Endothelial cell of umbilical vein (primary cell): ENCODE measurements at regions not wholly inside any gene's neighbourhood (a gene's known extent, or its start where the extent isn't known, plus 50 kb on each side); places are given as distances from the start of the nearest gene placed in this dataset.

Experiments
- BruUV-seq: library from RNA; stranded (reverse); fragments of 400-500 nt; replicated peaks from 2 replicates; lab custom pipeline; 2021; lab: Mats Ljungman, UMichigan
- CTCF ChIA-PET: fragments of 300-600, 350-600 bp; sonication (Branson Sonifier 250); formaldehyde crosslinking; loops from one replicate; lab custom pipeline; 2021; ENCODE audit warnings: antibody characterized with exemption, inconsistent platforms; lab: Charles Lee
- POLR2A ChIA-PET: fragments of 300-600, 350-600 bp; sonication (Branson Sonifier 250); formaldehyde crosslinking; loops from one replicate; lab custom pipeline; 2021; ENCODE audit warnings: antibody characterized with exemption, inconsistent platforms; lab: Charles Lee
- DNase-seq: peaks from one replicate; pipeline ENCODE4 v3.0.0-alpha.2; 2011; ENCODE audit warnings: low read depth, low spot score
- FAIRE-seq: peaks from 2 replicates; lab custom pipeline; 2011; peaks lifted over from hg19 to GRCh38; lab: Jason Lieb, UNC
- H2AFZ ChIP-seq: 2 replicates; pipeline ENCODE4 v1.6.0; 2012; ENCODE audit warnings: low read depth, low read length, control low read depth, inconsistent platforms
- H3K27ac ChIP-seq: 2 replicates; pipeline ENCODE4 v1.5.1; 2011; ENCODE audit warnings: low read depth, mild to moderate bottlenecking, control low read depth, low read length, moderate library complexity; ENCODE audit not compliant: insufficient read depth
- H3K27me3 ChIP-seq, 2 experiments: 2 replicates each; pipeline versions ENCODE4 v1.6.0 to v1.6.1; 2011; ENCODE audit warnings: low read length in 2 of 2, mixed read lengths in 1 of 2; ENCODE audit not compliant: control insufficient read depth in 2 of 2, insufficient read depth in 2 of 2
- H3K36me3 ChIP-seq, 2 experiments: 2 replicates in 1 of 2; 3 replicates in 1 of 2; pipeline ENCODE4 v1.5.1; 2011; ENCODE audit warnings: low read length in 2 of 2, mild to moderate bottlenecking in 1 of 2, moderate library complexity in 1 of 2; ENCODE audit not compliant: control insufficient read depth in 2 of 2, insufficient read depth in 2 of 2; ENCODE audit errors: extremely low read depth in 1 of 2
- H3K4me1 ChIP-seq: 3 replicates; pipeline ENCODE4 v1.5.1; 2011; ENCODE audit warnings: mild to moderate bottlenecking, low read length; ENCODE audit not compliant: control insufficient read depth, insufficient read depth; ENCODE audit errors: extremely low read depth
- H3K4me2 ChIP-seq: 2 replicates; pipeline ENCODE4 v1.6.1; 2011; ENCODE audit warnings: low read length, control low read depth, mixed read lengths; ENCODE audit not compliant: insufficient read depth
- H3K4me3 ChIP-seq, 3 experiments: fragments of 200-600 bp in 1 of 3; sonication (generic), shearing (Covaris generic) in 1 of 3; replicated peaks in 1 of 3; 2 replicates each; pipeline ENCODE4 v1.5.1; 2011 to 2016; ENCODE audit warnings: control low read depth in 3 of 3, low read length in 3 of 3, mild to moderate bottlenecking in 2 of 3, inconsistent platforms in 1 of 3, low read depth in 1 of 3, moderate library complexity in 1 of 3; ENCODE audit not compliant: insufficient read depth in 1 of 3
- H3K79me2 ChIP-seq: 2 replicates; pipeline ENCODE4 v1.6.0; 2012; ENCODE audit warnings: low read length, inconsistent platforms; ENCODE audit not compliant: control insufficient read depth, insufficient read depth
- H3K9ac ChIP-seq: replicated peaks from 2 replicates; pipeline ENCODE3; 2011; ENCODE audit warnings: low read length, control low read depth; ENCODE audit not compliant: insufficient read depth; ENCODE audit errors: extremely low read depth
- H3K9me1 ChIP-seq: replicated peaks from 3 replicates; pipeline ENCODE4 v1.6.0; 2011; ENCODE audit warnings: mild to moderate bottlenecking, low read length; ENCODE audit not compliant: control insufficient read depth, insufficient read depth; ENCODE audit errors: extremely low read depth
- H3K9me3 ChIP-seq: replicated peaks from 2 replicates; pipeline ENCODE4 v1.5.1; 2012; ENCODE audit warnings: low read length, inconsistent platforms; ENCODE audit not compliant: control insufficient read depth, insufficient read depth
- H4K20me1 ChIP-seq: replicated peaks from 2 replicates; pipeline ENCODE3; 2011; ENCODE audit warnings: mild to moderate bottlenecking, low read length; ENCODE audit not compliant: control insufficient read depth, insufficient read depth; ENCODE audit errors: extremely low read depth
- CTCF ChIP-seq, 2 donors: IDR thresholded peaks; 1 replicate in 1 of 2; 2 replicates in 1 of 2; pipeline ENCODE4 v1.5.1; 2011; ENCODE audit warnings: low read length in 2 of 2, mild to moderate bottlenecking in 2 of 2, moderate library complexity in 2 of 2, control low read depth in 1 of 2, inconsistent platforms in 1 of 2, low read depth in 1 of 2; ENCODE audit not compliant: insufficient read depth in 1 of 2; ENCODE audit errors: extremely low read depth in 1 of 2
- EZH2 ChIP-seq: IDR thresholded peaks from 2 replicates; pipeline ENCODE4 v1.6.1; 2012; ENCODE audit warnings: borderline replicate concordance, low read depth, mild to moderate bottlenecking, moderate library complexity, low read length, inconsistent platforms; ENCODE audit not compliant: severe bottlenecking
- FOS ChIP-seq: IDR thresholded peaks from 2 replicates; pipeline ENCODE4 v1.6.1; 2011; ENCODE audit warnings: mild to moderate bottlenecking, low read length, moderate library complexity, borderline replicate concordance; ENCODE audit not compliant: insufficient read depth
- GATA2 ChIP-seq: IDR thresholded peaks from 2 replicates; pipeline ENCODE4 v1.7.0; 2011; ENCODE audit warnings: low read depth, mild to moderate bottlenecking, moderate library complexity, mixed read lengths, low read length; ENCODE audit not compliant: insufficient read length, insufficient read depth
- JUN ChIP-seq: IDR thresholded peaks from 2 replicates; pipeline ENCODE4 v1.6.1; 2011; ENCODE audit warnings: borderline replicate concordance, low read depth; ENCODE audit not compliant: insufficient read length, insufficient read depth
- MAX ChIP-seq: IDR thresholded peaks from 2 replicates; pipeline ENCODE4 v1.6.1; 2011; ENCODE audit not compliant: insufficient read depth, insufficient read length
- MYC ChIP-seq: IDR thresholded peaks from one replicate; pipeline ENCODE4 v1.6.1; 2011; ENCODE audit warnings: mild to moderate bottlenecking, low read depth, low read length
- POLR2A ChIP-seq: IDR thresholded peaks from 2 replicates; pipeline ENCODE4 v1.6.1; 2012; ENCODE audit warnings: low read depth, mild to moderate bottlenecking, control low read depth, low read length
- POLR2AphosphoS5 ChIP-seq: IDR thresholded peaks from 2 replicates; pipeline ENCODE4 v1.6.1; 2012; ENCODE audit warnings: low read depth, mild to moderate bottlenecking, control low read depth, low read length, moderate library complexity; ENCODE audit not compliant: insufficient read depth
- dilution Hi-C: fragments of 300-500 bp; cut with MboI; formaldehyde crosslinking; loops from one replicate; pipeline ENCODE4 v1.15.0; 2019; ENCODE audit warnings: low sequenced_read_pairs; ENCODE audit not compliant: extremely low pct_ligation_motif_present
- intact Hi-C: fragments of 100-400 bp; cut with micrococcal nuclease; formaldehyde crosslinking; loops from one replicate; pipeline ENCODE4 v1.10.0; 2022

GRCh38 chr4:174105202-174105601, 178.3 kb downstream of the FBXO8 start:
- no peak overlapping the region for H3K27ac ChIP-seq
- no peaks in the 10 kb centered on the region for H3K4me1 ChIP-seq
- no peaks in the 10 kb centered on the region for H3K36me3 ChIP-seq
- FAIRE-seq = no peak
- ChIA-PET POLR2A (no interaction called here), CTCF (no interaction called here)
- no TSS peak for BruUV-seq
- no peaks in the 10 kb centered on the region for H3K9me1 ChIP-seq
- H3K4me2 ChIP-seq = no peak overlapping the region
- no peak overlapping the region for H3K4me3 ChIP-seq
- H3K27me3 ChIP-seq = peaks cover 0 to 4% of the 10 kb centered on the region in 2 experiments
- H4K20me1 ChIP-seq = no peaks in the 10 kb centered on the region
- TF ChIP-seq JUN (no peak), MYC (no peak), EZH2 (no peak), FOS (no peak), MAX (no peak), POLR2AphosphoS5 (no peak), GATA2 (no peak), POLR2A (no peak), CTCF (IDR thresholded peaks at IDR 0.05; ENCODE audit: extremely low read depth in 1 of 2, insufficient read depth in 1 of 2, low read depth in 1 of 2, low read length in 2 of 2) (no peak)
- DNase-seq = no peak
- H2AFZ ChIP-seq = no peak overlapping the region
- H3K9me3 ChIP-seq = no peaks in the 10 kb centered on the region
- no peaks in the 10 kb centered on the region for H3K79me2 ChIP-seq
- dilution Hi-C loops (no loop called here), intact Hi-C loops (no loop called here)
- no peak overlapping the region for H3K9ac ChIP-seq
